ENCODE measurements at regions not wholly inside any gene's neighbourhood (a gene's known extent, or its start where the extent isn't known, plus 50 kb on each side); places are given as distances from the start of the nearest gene placed in this dataset.
"Not testable (repeated sequence)": the region's sequence is repeated elsewhere in the genome, so short reads cannot be mapped to it uniquely, and the experiment has no call there.

- Mint-ChIP-seq H3K4me3 (no peak overlapping the region), H3K27ac (no peak overlapping the region), H3K4me1 (no peaks in the 10 kb centered on the region)
Observed at GRCh38 chr1:65539266-65540131, 119.0 kb downstream of the LEPR start.

GRCh38 chr1:65541161-65541560, 120.7 kb downstream of the LEPR start:
- no peak for DNase-seq
- H3K27me3 Mint-ChIP-seq (ENCODE audit: low read depth in 3 of 3): peaks cover 0 to 2% (median 2%) of the 10 kb centered on the region in 3 donors
- peaks cover 0 to 18% (median 10%) of the 10 kb centered on the region in 6 donors for H3K9me3 Mint-ChIP-seq
- H3K4me3 Mint-ChIP-seq: no peak overlapping the region
- no peaks in the 10 kb centered on the region for H3K36me3 Mint-ChIP-seq
- H3K27ac Mint-ChIP-seq: no peak overlapping the region
- no peaks in the 10 kb centered on the region for H3K4me1 Mint-ChIP-seq

More at GRCh38 chr1:65539266-65540131, 119.0 kb downstream of the LEPR start:
- no peak for DNase-seq
- Mint-ChIP-seq H3K27me3 (ENCODE audit: low read depth in 3 of 3) (peaks cover 0 to 2% (median 2%) of the 10 kb centered on the region in 3 donors), H3K36me3 (no peaks in the 10 kb centered on the region), H3K9me3 (peaks cover 0 to 18% (median 8%) of the 10 kb centered on the region in 6 donors)

GRCh38 chr1:65541865-65542264, 121.4 kb downstream of the LEPR start:
- peaks cover 0 to 2% (median 2%) of the 10 kb centered on the region in 3 donors for H3K27me3 Mint-ChIP-seq (ENCODE audit: low read depth in 3 of 3)
- peaks cover 0 to 20% (median 10%) of the 10 kb centered on the region in 6 donors for H3K9me3 Mint-ChIP-seq

DNA sequence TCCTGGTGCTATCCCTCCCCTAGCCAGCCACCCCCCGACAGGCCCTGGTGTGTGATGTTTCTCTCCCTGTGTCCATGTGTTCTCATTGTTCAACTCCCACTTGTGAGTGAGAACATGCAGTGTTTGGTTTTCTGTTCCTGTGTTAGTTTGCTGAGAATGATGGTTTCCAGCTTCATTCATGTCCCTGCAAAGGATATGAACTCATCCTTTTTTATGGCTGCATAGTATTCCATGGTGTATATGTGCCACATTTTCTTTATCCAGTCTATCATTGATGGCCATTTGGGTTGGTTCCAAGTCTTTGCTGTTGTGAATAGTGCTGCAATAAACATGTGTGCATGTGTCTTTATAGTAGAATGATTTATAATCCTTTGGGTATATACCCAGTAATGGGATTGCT, 122.1 kb downstream of the LEPR start:
- H3K4me3 Mint-ChIP-seq; H3K27me3 Mint-ChIP-seq (ENCODE audit: low read depth in 3 of 3); DNase-seq; H3K36me3 Mint-ChIP-seq; H3K27ac Mint-ChIP-seq; H3K4me1 Mint-ChIP-seq: not testable (repeated sequence)
- H3K9me3 Mint-ChIP-seq: peaks cover 0 to 18% (median 10%) of the 10 kb centered on the region in 6 donors

More at GRCh38 chr1:65541865-65542264, 121.4 kb downstream of the LEPR start:
- H3K4me1 Mint-ChIP-seq: no peaks in the 10 kb centered on the region
- DNase-seq: no peak
- H3K4me3 Mint-ChIP-seq: no peak overlapping the region
- no peak overlapping the region for H3K27ac Mint-ChIP-seq
- no peaks in the 10 kb centered on the region for H3K36me3 Mint-ChIP-seq

- not testable (repeated sequence) for H3K4me3 Mint-ChIP-seq, DNase-seq
- H3K36me3 Mint-ChIP-seq: peaks cover 8 to 14% (median 11%) of the 10 kb centered on the region in 3 donors
Observed at GRCh38 chr1:65550306-65551010, 130.0 kb downstream of the LEPR start.

DNA sequence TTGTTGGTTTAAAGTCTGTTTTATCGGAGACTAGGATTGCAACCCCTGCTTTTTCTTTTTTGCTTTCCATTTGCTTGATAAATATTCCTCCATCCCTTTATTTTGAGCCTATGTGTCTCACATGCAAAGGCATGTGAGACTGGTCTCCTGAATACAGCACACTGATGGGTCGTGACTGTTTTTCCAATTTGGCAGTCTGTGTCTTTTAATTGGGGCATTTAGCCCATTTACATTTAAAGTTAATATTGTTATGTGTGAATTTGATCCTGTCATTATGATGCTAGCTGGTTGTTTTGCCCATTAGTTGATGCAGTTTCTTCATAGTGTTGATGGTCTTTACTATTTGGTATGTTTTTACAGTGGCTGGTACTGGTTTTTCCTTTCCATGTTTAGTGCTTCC, 132.0 kb downstream of the LEPR start:
- H3K27ac Mint-ChIP-seq; DNase-seq; H3K27me3 Mint-ChIP-seq (ENCODE audit: low read depth in 3 of 3); H3K4me3 Mint-ChIP-seq; H3K4me1 Mint-ChIP-seq: not testable (repeated sequence)
- Mint-ChIP-seq H3K36me3 (peaks cover 8 to 14% (median 11%) of the 10 kb centered on the region in 3 donors), H3K9me3 (peaks cover 16 to 63% (median 44%) of the 10 kb centered on the region in 6 donors)

More at GRCh38 chr1:65550306-65551010, 130.0 kb downstream of the LEPR start:
- not testable (repeated sequence) for H3K4me1 Mint-ChIP-seq; H3K27ac Mint-ChIP-seq; H3K27me3 Mint-ChIP-seq (ENCODE audit: low read depth in 3 of 3)
- H3K9me3 Mint-ChIP-seq: peaks cover 16 to 51% (median 38%) of the 10 kb centered on the region in 6 donors

DNA sequence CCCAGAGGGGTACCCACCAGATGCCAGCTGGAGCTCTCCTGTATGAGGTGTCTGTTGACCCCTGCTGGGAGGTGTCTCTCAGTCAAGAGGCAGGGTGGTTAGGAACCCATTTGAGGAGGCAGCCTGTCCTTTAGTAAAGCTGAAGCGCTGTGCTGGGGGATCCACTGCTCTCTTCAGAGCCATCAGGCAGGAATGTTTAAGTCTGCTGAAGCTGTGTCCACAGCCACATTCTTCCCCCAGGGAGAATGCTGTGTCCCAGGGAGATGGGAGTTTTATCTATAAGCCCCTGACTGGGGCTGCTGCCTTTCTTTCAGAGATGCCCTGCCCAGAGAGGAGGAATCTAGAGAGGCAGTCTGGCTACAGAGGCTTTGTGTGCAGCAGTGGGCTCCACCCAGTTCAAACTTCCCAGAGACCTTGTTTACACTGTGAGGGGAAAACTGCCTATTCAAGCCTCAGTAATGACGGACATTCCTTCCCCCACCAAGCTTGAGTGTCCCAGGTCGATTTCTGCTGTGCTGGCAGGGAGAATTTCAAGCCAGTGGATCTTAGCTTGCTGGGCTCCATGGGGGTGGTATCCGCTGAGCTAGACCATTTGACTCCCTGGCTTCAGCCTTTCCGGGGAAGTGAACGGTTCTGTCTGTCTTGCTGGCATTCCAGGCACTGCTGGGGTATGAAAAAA, 133.8 kb downstream of the LEPR start:
- peaks cover 11 to 14% (median 13%) of the 10 kb centered on the region in 3 donors for H3K36me3 Mint-ChIP-seq
- H3K27ac Mint-ChIP-seq; H3K4me1 Mint-ChIP-seq; DNase-seq; H3K27me3 Mint-ChIP-seq (ENCODE audit: low read depth in 3 of 3); H3K4me3 Mint-ChIP-seq: not testable (repeated sequence)
- H3K9me3 Mint-ChIP-seq: peaks cover 11 to 66% (median 41%) of the 10 kb centered on the region in 6 donors

DNA sequence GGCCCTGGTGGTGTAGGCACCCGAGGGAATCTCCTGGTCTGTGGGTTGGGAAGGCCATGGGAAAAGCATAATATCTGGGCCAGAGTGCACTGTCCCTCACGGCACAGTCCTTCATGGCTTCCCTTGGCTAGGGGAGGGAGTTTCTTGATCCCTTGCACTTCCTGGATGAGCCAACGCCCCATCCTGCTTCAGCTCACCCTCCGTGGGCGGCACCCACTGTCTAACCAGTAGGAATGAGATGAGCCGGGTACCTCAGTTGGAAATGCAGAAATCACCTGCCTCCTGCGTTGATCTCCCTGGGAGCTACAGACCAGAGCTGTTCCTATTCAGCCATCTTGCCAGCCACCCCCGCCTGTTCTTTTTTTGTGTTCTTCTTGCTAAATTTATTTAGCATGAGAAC, 134.4 kb downstream of the LEPR start:
- no peak for DNase-seq
- no peak overlapping the region for H3K4me3 Mint-ChIP-seq
- no peaks in the 10 kb centered on the region for H3K4me1 Mint-ChIP-seq
- peaks cover 11 to 66% (median 40%) of the 10 kb centered on the region in 6 donors for H3K9me3 Mint-ChIP-seq
- H3K27me3 Mint-ChIP-seq (ENCODE audit: low read depth in 3 of 3): peaks cover 0 to 1% (median 0%) of the 10 kb centered on the region in 3 donors
- H3K36me3 Mint-ChIP-seq: peaks cover 11 to 14% (median 13%) of the 10 kb centered on the region in 3 donors
- H3K27ac Mint-ChIP-seq: no peak overlapping the region

DNA sequence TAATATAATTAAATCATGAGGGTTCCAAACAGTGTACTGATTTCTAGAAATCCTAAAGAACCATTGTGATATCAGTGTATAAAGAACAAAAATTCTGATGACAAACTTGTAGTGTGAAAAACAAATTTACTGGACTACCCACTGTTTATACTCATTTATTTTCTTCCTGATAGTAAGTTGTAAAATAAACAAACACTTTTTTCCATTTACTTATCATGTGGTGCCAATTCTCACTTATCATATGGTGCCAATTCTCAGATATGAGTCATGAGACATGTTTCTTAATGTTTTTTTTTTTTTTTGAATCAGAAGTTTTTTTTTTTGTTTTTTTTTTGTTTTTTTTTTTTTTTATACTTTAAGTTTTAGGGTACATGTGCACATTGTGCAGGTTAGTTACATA, 137.7 kb downstream of the LEPR start:
- H3K4me1 Mint-ChIP-seq: no peaks in the 10 kb centered on the region
- peaks cover 0 to 1% (median 0%) of the 10 kb centered on the region in 3 donors for H3K27me3 Mint-ChIP-seq (ENCODE audit: low read depth in 3 of 3)
- peaks cover 0 to 7% (median 0%) of the 10 kb centered on the region in 3 donors for H3K36me3 Mint-ChIP-seq
- no peak overlapping the region for H3K27ac Mint-ChIP-seq
- DNase-seq: no peak
- H3K9me3 Mint-ChIP-seq: peaks cover 2 to 35% (median 16%) of the 10 kb centered on the region in 6 donors
- no peak overlapping the region for H3K4me3 Mint-ChIP-seq

DNA sequence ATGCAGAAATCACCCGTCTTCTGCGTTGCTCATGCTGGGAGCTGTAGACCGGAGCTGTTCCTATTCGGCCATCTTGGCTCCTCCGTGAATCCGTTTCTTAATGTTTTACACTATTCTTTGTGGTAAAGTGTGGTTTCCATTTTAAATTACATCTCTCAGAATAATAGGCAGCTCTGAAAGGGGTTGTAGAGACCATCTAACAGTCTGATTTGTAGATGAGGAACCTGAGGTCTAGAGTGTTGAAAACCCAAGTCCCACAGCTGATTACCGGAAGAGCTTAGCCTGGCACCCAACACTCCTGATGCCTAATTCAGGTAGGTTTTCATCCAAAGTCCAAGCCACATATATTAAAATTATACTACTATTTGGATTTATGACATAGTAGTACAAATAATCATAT, 144.0 kb downstream of the LEPR start:
- Mint-ChIP-seq H3K4me1 (no peaks in the 10 kb centered on the region), H3K27me3 (ENCODE audit: low read depth in 3 of 3) (peaks cover 0 to 1% (median 0%) of the 10 kb centered on the region in 3 donors), H3K9me3 (peaks cover 4 to 13% (median 8%) of the 10 kb centered on the region in 6 donors), H3K36me3 (peaks cover 3 to 14% (median 8%) of the 10 kb centered on the region in 3 donors), H3K4me3 (no peak overlapping the region), H3K27ac (no peak overlapping the region)
- no peak for DNase-seq

DNA sequence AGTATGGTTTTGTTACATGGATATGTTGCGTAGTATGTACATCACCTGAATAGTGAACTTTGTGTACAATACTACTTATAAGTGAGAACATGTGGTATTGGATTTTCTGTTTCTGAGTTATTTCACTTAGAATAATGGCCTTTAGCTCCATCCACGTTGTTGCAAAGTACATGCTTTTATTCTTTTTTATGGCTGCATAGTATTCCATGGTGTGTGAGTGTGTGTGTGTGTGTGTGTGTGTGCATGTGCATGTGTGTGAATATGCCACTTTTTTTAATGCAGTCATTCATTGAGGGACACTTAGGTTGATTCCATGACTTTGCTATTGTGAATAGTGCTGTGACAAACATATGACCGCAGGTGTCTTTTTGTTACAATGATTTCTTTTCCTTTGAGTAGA, 147.8 kb downstream of the LEPR start:
- Mint-ChIP-seq H3K9me3 (peaks cover 4 to 13% (median 9%) of the 10 kb centered on the region in 6 donors), H3K4me3 (no peak overlapping the region), H3K36me3 (peaks cover 3 to 14% (median 8%) of the 10 kb centered on the region in 3 donors), H3K27me3 (ENCODE audit: low read depth in 3 of 3) (peaks cover 0 to 1% (median 0%) of the 10 kb centered on the region in 3 donors), H3K4me1 (no peaks in the 10 kb centered on the region), H3K27ac (no peak overlapping the region)
- DNase-seq: no peak

- Mint-ChIP-seq H3K4me3 (no peak overlapping the region), H3K4me1 (no peaks in the 10 kb centered on the region), H3K36me3 (peaks cover 5 to 8% (median 8%) of the 10 kb centered on the region in 3 donors), H3K9me3 (peaks cover 0 to 9% (median 5%) of the 10 kb centered on the region in 6 donors), H3K27ac (no peak overlapping the region), H3K27me3 (ENCODE audit: low read depth in 3 of 3) (peaks cover 0 to 3% (median 0%) of the 10 kb centered on the region in 3 donors)
- no peak for DNase-seq
Observed at GRCh38 chr1:65572701-65573421, 152.4 kb downstream of the LEPR start.

GRCh38 chr1:65577278-65577677, 156.8 kb downstream of the LEPR start:
- Mint-ChIP-seq H3K36me3 (peaks cover 0 to 5% (median 0%) of the 10 kb centered on the region in 3 donors), H3K4me1 (no peaks in the 10 kb centered on the region)

More at GRCh38 chr1:65577278-65577677, 156.8 kb downstream of the LEPR start:
- DNase-seq: no peak
- Mint-ChIP-seq H3K27ac (no peak overlapping the region), H3K4me3 (no peak overlapping the region), H3K9me3 (peaks cover 0 to 4% (median 1%) of the 10 kb centered on the region in 6 donors), H3K27me3 (ENCODE audit: low read depth in 3 of 3) (peaks cover 0 to 5% (median 2%) of the 10 kb centered on the region in 3 donors)
